ENCODE measurements at regions not wholly inside any gene's neighbourhood (a gene's known extent, or its start where the extent isn't known, plus 50 kb on each side); places are given as distances from the start of the nearest gene placed in this dataset.

- Histone ChIP-seq H3K9me3 (no peaks in the 10 kb centered on the region), H3K27me3 (no peaks in the 10 kb centered on the region), H3K4me1 (no peaks in the 10 kb centered on the region), H3K4me3 (no peak overlapping the region), H3K36me3 (no peaks in the 10 kb centered on the region), H3K27ac (no peak overlapping the region)
- DNase-seq, result no peak
- ATAC-seq, result no peak
- intact Hi-C loops (cut with DNase I), result no loop called here
- TF ChIP-seq CTCF (IDR thresholded peaks at IDR 0.05), result no peak
These were observed 154.1 kb downstream of the WNT5A start for GRCh38 chr3:55333046-55333445.

GRCh38 chr3:55332176-55332575, 154.9 kb downstream of the WNT5A start:
- Histone ChIP-seq H3K27ac (no peak overlapping the region), H3K4me1 (no peaks in the 10 kb centered on the region), H3K9me3 (no peaks in the 10 kb centered on the region), H3K27me3 (no peaks in the 10 kb centered on the region), H3K36me3 (no peaks in the 10 kb centered on the region), H3K4me3 (no peak overlapping the region)
- no peak for TF ChIP-seq CTCF (IDR thresholded peaks at IDR 0.05)
- ATAC-seq (no peak), DNase-seq (no peak)
- intact Hi-C loops (cut with DNase I), result no loop called here

GRCh38 chr3:55331524-55331923, 155.6 kb downstream of the WNT5A start:
- intact Hi-C loops (cut with DNase I), result no loop called here
- TF ChIP-seq CTCF (IDR thresholded peaks at IDR 0.05), result no peak
- no peak overlapping the region for H3K27ac ChIP-seq
- ATAC-seq (no peak), DNase-seq (no peak)
- H3K27me3 ChIP-seq, result no peaks in the 10 kb centered on the region
- no peaks in the 10 kb centered on the region for H3K9me3 ChIP-seq
- H3K4me1 ChIP-seq, result no peaks in the 10 kb centered on the region
- H3K36me3 ChIP-seq, result no peaks in the 10 kb centered on the region
- no peak overlapping the region for H3K4me3 ChIP-seq

GRCh38 chr3:55330756-55331155, 156.3 kb downstream of the WNT5A start:
- no peak for ATAC-seq
- Histone ChIP-seq H3K4me3 (no peak overlapping the region), H3K36me3 (no peaks in the 10 kb centered on the region), H3K9me3 (no peaks in the 10 kb centered on the region), H3K4me1 (no peaks in the 10 kb centered on the region), H3K27me3 (no peaks in the 10 kb centered on the region), H3K27ac (peak overlapping the region; percentile 55)
- intact Hi-C loops (cut with DNase I), result no loop called here
- no peak for DNase-seq
- TF ChIP-seq CTCF (IDR thresholded peaks at IDR 0.05), result no peak

- no peak for TF ChIP-seq CTCF (IDR thresholded peaks at IDR 0.05)
- intact Hi-C loops (cut with DNase I), result no loop called here
- no peak overlapping the region for H3K4me3 ChIP-seq
- no peaks in the 10 kb centered on the region for H3K9me3 ChIP-seq
- no peaks in the 10 kb centered on the region for H3K27me3 ChIP-seq
- no peaks in the 10 kb centered on the region for H3K4me1 ChIP-seq
- DNase-seq (no peak), ATAC-seq (peak; percentile 90)
- H3K36me3 ChIP-seq, result no peaks in the 10 kb centered on the region
- peak overlapping the region; percentile 55 for H3K27ac ChIP-seq
These were observed 156.8 kb downstream of the WNT5A start for GRCh38 chr3:55330355-55330754.

- ATAC-seq, result peak; percentile 62
- no peak for DNase-seq
- Histone ChIP-seq H3K27me3 (no peaks in the 10 kb centered on the region), H3K4me3 (no peak overlapping the region), H3K4me1 (no peaks in the 10 kb centered on the region), H3K36me3 (no peaks in the 10 kb centered on the region), H3K27ac (peak overlapping the region; percentile 55), H3K9me3 (no peaks in the 10 kb centered on the region)
- intact Hi-C loops (cut with DNase I), result no loop called here
- TF ChIP-seq CTCF (IDR thresholded peaks at IDR 0.05), result no peak
These were observed 157.3 kb downstream of the WNT5A start for GRCh38 chr3:55329849-55330248.

All from upper lobe of right lung (tissue), 1 donor.